Smooth muscle cell (in vitro differentiated cells): ENCODE measurements at regions not wholly inside any gene's neighbourhood (a gene's known extent, or its start where the extent isn't known, plus 50 kb on each side); places are given as distances from the start of the nearest gene placed in this dataset.
A peak's percentile ranks its signal among the peaks of the same experiment; 100 is the strongest.

Experiments used
- DNase-seq: peaks from one replicate; lab custom pipeline; 2025; ENCODE audit not compliant: unreplicated experiment; lab: John Stamatoyannopoulos, UW
- H2AFZ ChIP-seq: fragments of 200-600 bp; sonication (generic); 2 replicates; pipeline ENCODE4 v1.6.0; 2016; ENCODE audit warnings: antibody characterized with exemption, low read depth, mild to moderate bottlenecking
- H3F3A ChIP-seq: fragments of 200-600 bp; sonication (generic); 2 replicates; pipeline ENCODE4 v1.6.0; 2017; ENCODE audit warnings: antibody characterized with exemption, low read depth
- H3K27ac ChIP-seq: fragments of 200-600 bp; sonication (generic); 2 replicates; pipeline ENCODE4 v1.5.1; 2016; ENCODE audit warnings: low read depth, mild to moderate bottlenecking
- H3K27me3 ChIP-seq: fragments of 200-600 bp; sonication (generic); 2 replicates; pipeline ENCODE4 v1.6.1; 2016; ENCODE audit warnings: low read depth, mild to moderate bottlenecking
- H3K36me3 ChIP-seq: fragments of 200-600 bp; sonication (generic); 2 replicates; pipeline ENCODE4 v1.5.1; 2016; ENCODE audit warnings: low read depth
- H3K4me1 ChIP-seq: fragments of 200-600 bp; sonication (generic); 2 replicates; pipeline ENCODE4 v1.5.1; 2016; ENCODE audit warnings: low read depth
- H3K4me2 ChIP-seq: fragments of 200-600 bp; sonication (generic); 2 replicates; pipeline ENCODE4 v1.6.0; 2016; ENCODE audit warnings: mild to moderate bottlenecking
- H3K4me3 ChIP-seq: fragments of 200-600 bp; sonication (generic); 2 replicates; pipeline ENCODE4 v1.5.1; 2016; ENCODE audit warnings: mild to moderate bottlenecking
- H3K79me2 ChIP-seq: fragments of 200-600 bp; sonication (generic); 2 replicates; pipeline ENCODE4 v1.6.0; 2016; ENCODE audit warnings: low read depth, mild to moderate bottlenecking
- H3K9ac ChIP-seq: fragments of 200-600 bp; sonication (generic); 2 replicates; pipeline ENCODE4 v1.6.0; 2016; ENCODE audit warnings: low read depth
- H3K9me3 ChIP-seq: fragments of 200-600 bp; sonication (generic); replicated peaks from 2 replicates; pipeline ENCODE4 v1.5.1; 2016; ENCODE audit warnings: low read depth
- H4K20me1 ChIP-seq: fragments of 200-600 bp; sonication (generic); 2 replicates; pipeline ENCODE4 v1.6.0; 2016; ENCODE audit warnings: low read depth
- CTCF ChIP-seq: fragments of 200-600 bp; sonication (generic); IDR thresholded peaks from 2 replicates; pipeline ENCODE4 v1.5.1; 2017; ENCODE audit warnings: borderline replicate concordance, mild to moderate bottlenecking, antibody characterized with exemption; ENCODE audit not compliant: insufficient read depth, poor library complexity, severe bottlenecking
- WGBS: methylation state at CpG from one replicate; pipeline ENCODE4 v1.1.7; 2016; ENCODE audit warnings: low lambda C conversion rate; 5-methylcytosine and 5-hydroxymethylcytosine counted together

- H3K9ac ChIP-seq = no peak overlapping the region
- H3K36me3 ChIP-seq = no peaks in the 10 kb centered on the region
- no peaks in the 10 kb centered on the region for H4K20me1 ChIP-seq
- no peaks in the 10 kb centered on the region for H3K4me1 ChIP-seq
- H3K27me3 ChIP-seq = no peaks in the 10 kb centered on the region
- H2AFZ ChIP-seq = no peak overlapping the region
- H3K79me2 ChIP-seq = no peaks in the 10 kb centered on the region
- H3K9me3 ChIP-seq = no peaks in the 10 kb centered on the region
- H3K27ac ChIP-seq = no peak overlapping the region
- 81% methylated on average over 3 of the region's 3 CpGs for WGBS
- H3K4me2 ChIP-seq = no peak overlapping the region
- no peaks in the 10 kb centered on the region for H3F3A ChIP-seq
- DNase-seq = no peak
- TF ChIP-seq CTCF = no peak
- no peak overlapping the region for H3K4me3 ChIP-seq
These were observed 1881.7 kb downstream of the PCDH7 start for GRCh38 chr4:32601848-32602247.

GRCh38 chr4:32607978-32608377 lies 1887.8 kb downstream of the PCDH7 start:
- Histone ChIP-seq H2AFZ (no peak overlapping the region), H3F3A (no peaks in the 10 kb centered on the region), H3K4me1 (no peaks in the 10 kb centered on the region), H3K4me3 (no peak overlapping the region), H3K27ac (no peak overlapping the region), H3K4me2 (no peak overlapping the region), H3K36me3 (no peaks in the 10 kb centered on the region), H3K27me3 (no peaks in the 10 kb centered on the region), H3K9me3 (no peaks in the 10 kb centered on the region), H3K9ac (no peak overlapping the region), H3K79me2 (no peaks in the 10 kb centered on the region), H4K20me1 (no peaks in the 10 kb centered on the region)
- WGBS = 89% methylated on average over 1 of the region's 1 CpG
- no peak for DNase-seq
- TF ChIP-seq CTCF = no peak

- no peaks in the 10 kb centered on the region for H4K20me1 ChIP-seq
- H3K4me1 ChIP-seq = no peaks in the 10 kb centered on the region
- peak overlapping the region; percentile 45 for H2AFZ ChIP-seq
- H3F3A ChIP-seq = no peaks in the 10 kb centered on the region
- H3K27ac ChIP-seq = no peak overlapping the region
- no peak overlapping the region for H3K9ac ChIP-seq
- H3K36me3 ChIP-seq = no peaks in the 10 kb centered on the region
- no peaks in the 10 kb centered on the region for H3K79me2 ChIP-seq
- H3K4me3 ChIP-seq = no peak overlapping the region
- DNase-seq = no peak
- 77% methylated on average over 7 of the region's 7 CpGs for WGBS
- no peak for TF ChIP-seq CTCF
- H3K9me3 ChIP-seq = no peaks in the 10 kb centered on the region
- no peak overlapping the region for H3K4me2 ChIP-seq
- H3K27me3 ChIP-seq = no peaks in the 10 kb centered on the region
These were observed 1904.9 kb downstream of the PCDH7 start for GRCh38 chr4:32624943-32625603.

GRCh38 chr4:32625687-32626337 lies 1905.6 kb downstream of the PCDH7 start:
- Histone ChIP-seq H3K27ac (no peak overlapping the region), H3K36me3 (no peaks in the 10 kb centered on the region), H2AFZ (peak overlapping the region; percentile 45), H3K9ac (no peak overlapping the region), H4K20me1 (no peaks in the 10 kb centered on the region), H3K79me2 (no peaks in the 10 kb centered on the region), H3K4me3 (no peak overlapping the region), H3K9me3 (no peaks in the 10 kb centered on the region), H3F3A (no peaks in the 10 kb centered on the region), H3K27me3 (no peaks in the 10 kb centered on the region), H3K4me1 (no peaks in the 10 kb centered on the region), H3K4me2 (no peak overlapping the region)
- TF ChIP-seq CTCF = no peak
- WGBS = 91% methylated on average over 4 of the region's 4 CpGs
- DNase-seq = no peak
